CD4-positive, alpha-beta T cell treated with Interleukin-6 for 4 hours (primary cell): ENCODE measurements at regions not wholly inside any gene's neighbourhood (a gene's known extent, or its start where the extent isn't known, plus 50 kb on each side); places are given as distances from the start of the nearest gene placed in this dataset.

Experiments used
- DNase-seq: peaks from one replicate; pipeline ENCODE4 v3.0.0-alpha.2; 2020; ENCODE audit warnings: mixed read lengths

DNA sequence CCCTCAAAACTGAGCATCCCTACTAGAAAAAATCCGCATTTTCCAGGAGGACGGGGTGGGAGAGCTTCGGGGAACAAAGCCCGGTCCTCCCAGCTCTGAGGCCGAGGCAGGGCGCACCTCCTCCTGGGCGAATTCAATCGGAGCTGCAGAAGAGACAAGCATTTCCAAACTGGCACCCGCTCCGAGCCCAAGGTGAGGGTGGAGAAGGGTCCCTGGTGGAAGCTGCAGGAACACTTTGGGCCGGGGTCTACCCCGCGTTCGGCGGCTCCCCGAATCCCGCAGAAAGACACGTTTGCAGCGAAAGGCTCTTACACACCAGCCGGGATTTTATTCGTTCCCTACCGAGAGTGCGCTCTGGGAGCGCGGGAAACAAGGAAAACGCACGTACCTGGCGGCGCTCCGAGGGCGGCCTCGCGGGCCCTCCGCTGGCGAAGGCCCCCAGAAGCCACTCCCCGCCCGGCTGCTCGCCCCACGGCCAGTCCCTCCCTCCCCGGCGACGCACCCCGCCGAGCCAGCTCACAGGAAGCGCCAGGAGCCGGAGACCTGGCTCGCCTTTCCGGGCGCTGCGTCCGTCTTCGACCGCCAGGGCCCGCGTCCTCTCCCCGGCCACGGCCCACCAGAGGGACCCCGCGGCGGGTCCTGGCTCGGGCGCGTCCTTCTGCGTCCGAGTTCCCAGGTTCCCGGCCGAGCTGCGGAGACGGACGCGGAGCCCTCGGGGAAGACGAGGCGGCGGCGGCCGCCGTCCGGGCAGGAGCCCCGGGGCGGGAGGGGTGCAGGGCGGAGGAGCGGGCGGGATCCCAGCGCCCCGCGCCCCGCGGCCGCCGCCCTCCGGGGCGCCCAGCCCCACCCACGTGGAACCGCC lies 49.8 kb upstream of the BAHCC1 start:
- peak; percentile 56 for DNase-seq
